IMR-90 (cell line): ENCODE measurements at regions not wholly inside any gene's neighbourhood (a gene's known extent, or its start where the extent isn't known, plus 50 kb on each side); places are given as distances from the start of the nearest gene placed in this dataset.

ENCODE experiments used
- BHLHE40 ChIP-seq: fragments of 150-350 bp; IDR thresholded peaks from 2 replicates; pipeline ENCODE4 v1.6.1; 2016; ENCODE audit warnings: mild to moderate bottlenecking, low read depth, low read length
- CEBPB ChIP-seq: IDR thresholded peaks from 2 replicates; pipeline ENCODE4 v1.6.1; 2012; ENCODE audit warnings: low read depth, low read length, improper control_type of control experiment
- CHD1 ChIP-seq: IDR thresholded peaks from 2 replicates; pipeline ENCODE4 v1.6.1; 2012; ENCODE audit warnings: low read depth, low read length, improper control_type of control experiment
- CTCF ChIP-seq: conservative IDR thresholded peaks from 2 replicates; pipeline ENCODE4 v1.5.1; 2012; ENCODE audit warnings: mild to moderate bottlenecking, low read depth, low read length, improper control_type of control experiment
- FOS ChIP-seq: fragments of 150-350 bp; IDR thresholded peaks from 2 replicates; pipeline ENCODE4 v1.6.1; 2016; ENCODE audit warnings: low read depth, low read length
- MAFK ChIP-seq: IDR thresholded peaks from 2 replicates; pipeline ENCODE4 v1.6.1; 2012; ENCODE audit warnings: low read depth, low read length, improper control_type of control experiment
- MAZ ChIP-seq: IDR thresholded peaks from 2 replicates; pipeline ENCODE4 v1.6.1; 2012; ENCODE audit warnings: low read depth, mild to moderate bottlenecking, low read length, improper control_type of control experiment, moderate library complexity, borderline replicate concordance
- MXI1 ChIP-seq: IDR thresholded peaks from 2 replicates; pipeline ENCODE4 v1.6.1; 2012; ENCODE audit warnings: low read depth, mild to moderate bottlenecking, low read length, moderate library complexity, borderline replicate concordance
- POLR2A ChIP-seq: IDR thresholded peaks from 2 replicates; pipeline ENCODE4 v1.6.1; 2012; ENCODE audit warnings: mild to moderate bottlenecking, low read depth, low read length
- RAD21 ChIP-seq: IDR thresholded peaks from 2 replicates; pipeline ENCODE4 v1.6.1; 2012; ENCODE audit warnings: low read length, improper control_type of control experiment
- RCOR1 ChIP-seq: IDR thresholded peaks from 2 replicates; pipeline ENCODE4 v1.6.1; 2012; ENCODE audit warnings: mild to moderate bottlenecking, low read length, improper control_type of control experiment; ENCODE audit not compliant: insufficient replicate concordance
- RFX5 ChIP-seq: IDR thresholded peaks from 2 replicates; pipeline ENCODE4 v1.8.0; 2012; ENCODE audit warnings: low read depth, mild to moderate bottlenecking, low read length, moderate library complexity
- SMC3 ChIP-seq: fragments of 150-350 bp; IDR thresholded peaks from 2 replicates; pipeline ENCODE4 v1.6.1; 2016; ENCODE audit warnings: low read depth, mild to moderate bottlenecking, antibody characterized with exemption, low read length, moderate library complexity
- USF2 ChIP-seq: fragments of 150-350 bp; IDR thresholded peaks from 2 replicates; pipeline ENCODE4 v1.6.1; 2017; ENCODE audit warnings: mild to moderate bottlenecking, antibody characterized with exemption, low read length, low read depth

GRCh38 chr13:77415253-77416071, 88.6 kb upstream of the MYCBP2 start:
- TF ChIP-seq CTCF (no peak), CEBPB (no peak), BHLHE40 (no peak), POLR2A (no peak), MAFK (no peak), RCOR1 (no peak), MAZ (no peak), RFX5 (no peak), USF2 (no peak), RAD21 (no peak), FOS (no peak), MXI1 (no peak), SMC3 (no peak), CHD1 (no peak)
